OCI-LY7 (cell line): ENCODE measurements at regions not wholly inside any gene's neighbourhood (a gene's known extent, or its start where the extent isn't known, plus 50 kb on each side); places are given as distances from the start of the nearest gene placed in this dataset.

Experiments
- CTCF ChIP-seq: fragments of 200-600 bp; sonication (generic); conservative IDR thresholded peaks from 2 replicates; pipeline ENCODE4 v1.5.1; 2014; ENCODE audit warnings: mild to moderate bottlenecking, antibody characterized with exemption, low read length, moderate library complexity, mixed read lengths
- EZH2phosphoT487 ChIP-seq: fragments of 200-600 bp; sonication (generic); IDR thresholded peaks from 2 replicates; pipeline ENCODE4 v1.6.1; 2018; ENCODE audit warnings: low read depth, borderline replicate concordance, mild to moderate bottlenecking, mixed run types, antibody characterized with exemption, low read length, moderate library complexity, mixed read lengths

GRCh38 chr3:132237652-132238032 lies 79.6 kb upstream of the ACP3 start:
- no peak for TF ChIP-seq CTCF
- no peak for TF ChIP-seq EZH2phosphoT487
